PC-9 (cell line): ENCODE measurements at regions not wholly inside any gene's neighbourhood (a gene's known extent, or its start where the extent isn't known, plus 50 kb on each side); places are given as distances from the start of the nearest gene placed in this dataset.

Experiments
- BruUV-seq: library from RNA; stranded (reverse); fragments of 400-500 nt; replicated peaks from 2 replicates; lab custom pipeline; 2021; lab: Mats Ljungman, UMichigan
- CTCF ChIA-PET: fragments of 300-600 bp; sonication (Branson Sonifier 250); formaldehyde crosslinking; loops from one replicate; lab custom pipeline; 2022; ENCODE audit warnings: antibody characterized with exemption; lab: Charles Lee
- POLR2A ChIA-PET: fragments of 300-600 bp; sonication (Branson Sonifier 250); formaldehyde crosslinking; loops from one replicate; lab custom pipeline; 2022; ENCODE audit warnings: antibody characterized with exemption; ENCODE audit not compliant: unreplicated experiment; lab: Charles Lee
- DNase-seq, 2 experiments: peaks; one replicate each; pipeline versions ENCODE4 v3.0.0 to v3.0.0-alpha.2; 2015 to 2022; ENCODE audit warnings: mixed read lengths in 1 of 2
- H2AFZ ChIP-seq: fragments of 200-600 bp; sonication (generic); 2 replicates; pipeline ENCODE4 v1.8.1; 2017; ENCODE audit warnings: antibody characterized with exemption
- H3F3A ChIP-seq: fragments of 200-600 bp; sonication (generic); 2 replicates; pipeline ENCODE4 v1.8.1; 2017; ENCODE audit warnings: antibody characterized with exemption, mild to moderate bottlenecking, low read depth; ENCODE audit not compliant: insufficient read depth
- H3K27ac ChIP-seq: fragments of 200-600 bp; sonication (generic); 2 replicates; pipeline ENCODE4 v1.6.1; 2016; ENCODE audit warnings: mixed run types
- H3K27me3 ChIP-seq: fragments of 200-600 bp; sonication (generic); 2 replicates; pipeline ENCODE4 v1.6.1; 2016; ENCODE audit warnings: low read depth, mixed run types; ENCODE audit not compliant: insufficient read depth
- H3K36me3 ChIP-seq: fragments of 200-600 bp; sonication (generic); 2 replicates; pipeline ENCODE4 v1.6.1; 2016; ENCODE audit warnings: low read depth, mixed run types
- H3K4me1 ChIP-seq: fragments of 200-600 bp; sonication (generic); replicated peaks from 2 replicates; pipeline ENCODE4 v1.6.1; 2016; ENCODE audit warnings: mixed run types; ENCODE audit not compliant: insufficient read depth
- H3K4me2 ChIP-seq: fragments of 200-600 bp; sonication (generic); 2 replicates; pipeline ENCODE4 v1.6.1; 2017; ENCODE audit warnings: mixed run types
- H3K4me3 ChIP-seq: fragments of 200-600 bp; sonication (generic); 2 replicates; pipeline ENCODE4 v1.6.1; 2016; ENCODE audit warnings: mixed run types
- H3K79me2 ChIP-seq: fragments of 200-600 bp; sonication (generic); 2 replicates; pipeline ENCODE4 v1.6.1; 2017; ENCODE audit warnings: low read depth, mixed run types
- H3K9me2 ChIP-seq: fragments of 200-600 bp; sonication (generic); 2 replicates; pipeline ENCODE4 v1.8.1; 2017; ENCODE audit warnings: mild to moderate bottlenecking; ENCODE audit not compliant: insufficient read depth
- H3K9me3 ChIP-seq: fragments of 200-600 bp; sonication (generic); 2 replicates; pipeline ENCODE4 v1.8.1; 2016; ENCODE audit warnings: low read depth; ENCODE audit not compliant: insufficient read depth
- H4K20me1 ChIP-seq: fragments of 200-600 bp; sonication (generic); 2 replicates; pipeline ENCODE4 v1.8.1; 2017; ENCODE audit not compliant: insufficient read depth
- EZH2 ChIP-seq: fragments of 200-600 bp; sonication (generic); IDR thresholded peaks from 2 replicates; pipeline ENCODE4 v1.8.0; 2017; ENCODE audit warnings: antibody characterized with exemption, low read depth
- intact Hi-C: fragments of 100-400 bp; cut with micrococcal nuclease; formaldehyde crosslinking; loops from one replicate; pipeline ENCODE4 v1.10.0; 2022; ENCODE audit not compliant: unreplicated experiment
- TF ChIP-seq, protein P1 (sequence below): fragments of 200-600 bp; sonication (generic); conservative IDR thresholded peaks from 2 replicates; pipeline ENCODE4 v1.6.1; 2017; ENCODE audit warnings: mixed run types, antibody characterized with exemption, mild to moderate bottlenecking, moderate library complexity

DNA sequence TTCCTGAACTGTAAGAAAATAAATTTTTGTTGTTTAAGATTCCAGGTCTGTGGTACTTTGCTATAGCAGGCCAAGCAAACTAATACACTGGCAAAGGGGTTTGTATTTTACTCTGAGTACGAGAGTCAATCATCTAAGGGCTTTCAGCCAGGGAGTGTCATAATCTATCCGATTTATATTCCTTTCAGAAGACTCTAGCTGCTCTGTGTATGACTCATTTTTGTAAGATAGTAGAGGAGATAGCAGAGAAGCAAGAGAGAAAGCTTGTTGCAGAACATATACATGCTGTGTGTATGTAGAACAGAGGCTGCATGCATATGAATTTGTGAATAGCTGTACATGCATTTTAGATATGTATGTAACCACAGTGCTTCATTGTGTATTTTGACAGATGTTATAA, 577.9 kb upstream of the EPHA6 start:
- POLR2A ChIA-PET = no interaction called here
- Histone ChIP-seq H3K4me1 (no peaks in the 10 kb centered on the region), H3K9me2 (no peaks in the 10 kb centered on the region), H3K9me3 (no peaks in the 10 kb centered on the region), H3K79me2 (no peaks in the 10 kb centered on the region), H2AFZ (no peak overlapping the region), H3K36me3 (no peaks in the 10 kb centered on the region), H3K4me3 (no peak overlapping the region), H4K20me1 (no peaks in the 10 kb centered on the region), H3K4me2 (no peak overlapping the region), H3F3A (no peaks in the 10 kb centered on the region), H3K27ac (no peak overlapping the region), H3K27me3 (no peaks in the 10 kb centered on the region)
- CTCF ChIA-PET = no interaction called here
- intact Hi-C loops = no loop called here
- TF ChIP-seq, protein P1, sequence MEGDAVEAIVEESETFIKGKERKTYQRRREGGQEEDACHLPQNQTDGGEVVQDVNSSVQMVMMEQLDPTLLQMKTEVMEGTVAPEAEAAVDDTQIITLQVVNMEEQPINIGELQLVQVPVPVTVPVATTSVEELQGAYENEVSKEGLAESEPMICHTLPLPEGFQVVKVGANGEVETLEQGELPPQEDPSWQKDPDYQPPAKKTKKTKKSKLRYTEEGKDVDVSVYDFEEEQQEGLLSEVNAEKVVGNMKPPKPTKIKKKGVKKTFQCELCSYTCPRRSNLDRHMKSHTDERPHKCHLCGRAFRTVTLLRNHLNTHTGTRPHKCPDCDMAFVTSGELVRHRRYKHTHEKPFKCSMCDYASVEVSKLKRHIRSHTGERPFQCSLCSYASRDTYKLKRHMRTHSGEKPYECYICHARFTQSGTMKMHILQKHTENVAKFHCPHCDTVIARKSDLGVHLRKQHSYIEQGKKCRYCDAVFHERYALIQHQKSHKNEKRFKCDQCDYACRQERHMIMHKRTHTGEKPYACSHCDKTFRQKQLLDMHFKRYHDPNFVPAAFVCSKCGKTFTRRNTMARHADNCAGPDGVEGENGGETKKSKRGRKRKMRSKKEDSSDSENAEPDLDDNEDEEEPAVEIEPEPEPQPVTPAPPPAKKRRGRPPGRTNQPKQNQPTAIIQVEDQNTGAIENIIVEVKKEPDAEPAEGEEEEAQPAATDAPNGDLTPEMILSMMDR = no peak
- TF ChIP-seq EZH2 = no peak
- BruUV-seq = no TSS peak
- DNase-seq = no peak

DNA sequence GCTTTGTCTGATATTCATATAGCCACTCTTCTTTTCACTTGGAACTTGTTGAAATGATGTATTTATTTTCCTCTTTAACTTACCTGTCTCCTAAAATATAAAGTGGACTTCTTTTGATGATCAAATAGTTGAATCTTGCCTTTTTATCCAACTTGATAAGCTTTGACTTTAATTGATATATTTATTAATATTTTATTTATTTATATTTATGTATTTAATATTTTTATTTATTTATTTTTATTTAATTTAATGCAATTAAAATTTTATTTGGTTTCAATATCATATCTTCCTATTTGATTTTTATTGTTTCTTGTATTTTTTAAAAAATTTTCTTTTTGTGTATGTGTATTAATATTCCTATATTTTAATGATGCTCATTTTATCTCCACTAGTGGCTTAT, 555.1 kb upstream of the EPHA6 start:
- Histone ChIP-seq H3K4me1 (no peaks in the 10 kb centered on the region), H3K4me3 (no peak overlapping the region), H3K4me2 (no peak overlapping the region), H2AFZ (no peak overlapping the region), H3K79me2 (no peaks in the 10 kb centered on the region), H3K36me3 (no peaks in the 10 kb centered on the region), H3F3A (no peaks in the 10 kb centered on the region), H3K27me3 (no peaks in the 10 kb centered on the region), H3K9me2 (no peaks in the 10 kb centered on the region; the same call in 1 of the 2 replicates), H3K27ac (no peak overlapping the region), H4K20me1 (no peaks in the 10 kb centered on the region), H3K9me3 (no peaks in the 10 kb centered on the region)
- no TSS peak for BruUV-seq
- CTCF ChIA-PET = no interaction called here
- POLR2A ChIA-PET = no interaction called here
- intact Hi-C loops = no loop called here
- DNase-seq = no peak
- TF ChIP-seq EZH2 = no peak
- TF ChIP-seq, protein P1 = no peak

DNA sequence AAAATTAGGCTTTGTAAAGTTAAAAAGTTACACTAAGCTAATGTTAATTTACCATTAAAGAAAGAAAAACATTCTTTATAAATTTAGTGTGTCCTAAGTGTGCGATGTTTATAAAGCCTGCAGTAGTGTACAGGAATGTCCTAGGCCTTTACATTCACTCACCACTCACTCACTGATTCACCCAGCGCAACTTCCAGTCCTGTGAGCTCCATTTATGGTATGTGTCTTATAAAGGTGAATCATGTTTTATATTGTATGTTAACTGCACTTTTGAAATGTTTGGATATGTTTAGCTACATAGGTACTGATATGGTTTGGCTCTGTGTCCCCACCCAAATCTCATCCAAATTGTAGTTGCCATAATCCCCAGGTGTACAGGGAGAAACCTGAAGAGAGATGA, 549.7 kb upstream of the EPHA6 start:
- no peaks in the 10 kb centered on the region for H3K27me3 ChIP-seq
- BruUV-seq = no TSS peak
- H4K20me1 ChIP-seq = no peaks in the 10 kb centered on the region
- H2AFZ ChIP-seq = no peak overlapping the region
- H3K9me3 ChIP-seq = no peaks in the 10 kb centered on the region
- H3K79me2 ChIP-seq = no peaks in the 10 kb centered on the region
- no peak overlapping the region for H3K27ac ChIP-seq
- peaks cover 19% of the 10 kb centered on the region for H3K4me1 ChIP-seq
- H3K9me2 ChIP-seq = no peaks in the 10 kb centered on the region; the same call in 1 of the 2 replicates
- intact Hi-C loops = no loop called here
- DNase-seq = no peak
- no peaks in the 10 kb centered on the region for H3K36me3 ChIP-seq
- H3K4me3 ChIP-seq = no peak overlapping the region
- no peak for TF ChIP-seq EZH2
- TF ChIP-seq, protein P1 = no peak
- ChIA-PET POLR2A (no interaction called here), CTCF (no interaction called here)
- peaks cover 5% of the 10 kb centered on the region; the same call in 1 of the 2 replicates for H3F3A ChIP-seq
- no peak overlapping the region for H3K4me2 ChIP-seq
